Ishikawa (cell line): ENCODE measurements at regions not wholly inside any gene's neighbourhood (a gene's known extent, or its start where the extent isn't known, plus 50 kb on each side); places are given as distances from the start of the nearest gene placed in this dataset.

ENCODE experiments used
- CEBPB ChIP-seq: IDR thresholded peaks from 2 replicates; pipeline ENCODE4 v1.6.1; 2012
- CREB1 ChIP-seq: IDR thresholded peaks from 2 replicates; pipeline ENCODE4 v1.6.1; 2012; ENCODE audit warnings: low read depth
- EGR1 ChIP-seq: IDR thresholded peaks from 2 replicates; pipeline ENCODE4 v1.6.1; 2012
- EP300 ChIP-seq: IDR thresholded peaks from 2 replicates; pipeline ENCODE4 v1.6.1; 2012; ENCODE audit warnings: borderline replicate concordance
- FOXM1 ChIP-seq: IDR thresholded peaks from 2 replicates; pipeline ENCODE4 v1.6.1; 2012; ENCODE audit warnings: low read depth, borderline replicate concordance
- MAX ChIP-seq: IDR thresholded peaks from 2 replicates; pipeline ENCODE4 v1.6.1; 2012
- NFIC ChIP-seq: IDR thresholded peaks from 2 replicates; pipeline ENCODE4 v1.6.1; 2012
- RAD21 ChIP-seq: IDR thresholded peaks from 2 replicates; pipeline ENCODE4 v1.6.1; 2012; ENCODE audit warnings: low read depth
- REST ChIP-seq: IDR thresholded peaks from 2 replicates; pipeline ENCODE4 v1.6.1; 2012; ENCODE audit warnings: low read depth, mild to moderate bottlenecking
- TAF1 ChIP-seq: IDR thresholded peaks from 2 replicates; pipeline ENCODE4 v1.6.1; 2012; ENCODE audit warnings: low read depth, mild to moderate bottlenecking
- TCF12 ChIP-seq: IDR thresholded peaks from 2 replicates; pipeline ENCODE4 v1.6.1; 2012; ENCODE audit warnings: low read depth
- TEAD4 ChIP-seq: IDR thresholded peaks from 2 replicates; pipeline ENCODE4 v1.6.1; 2012
- USF1 ChIP-seq: IDR thresholded peaks from 2 replicates; pipeline ENCODE4 v1.6.1; 2012
- YY1 ChIP-seq: IDR thresholded peaks from 2 replicates; pipeline ENCODE4 v1.6.1; 2012; ENCODE audit warnings: low read depth
- ZBTB7A ChIP-seq: IDR thresholded peaks from 2 replicates; pipeline ENCODE4 v1.6.1; 2012; ENCODE audit warnings: low read depth

GRCh38 chr2:58357521-58357920 lies 116.4 kb upstream of the FANCL start:
- TF ChIP-seq CREB1 (no peak), REST (no peak), CEBPB (no peak), YY1 (no peak)

- TF ChIP-seq REST (no peak), TAF1 (no peak), TCF12 (no peak), RAD21 (no peak), CREB1 (no peak), MAX (no peak), EP300 (no peak), TEAD4 (no peak), USF1 (no peak), CEBPB (no peak), ZBTB7A (no peak), NFIC (no peak), FOXM1 (no peak), EGR1 (no peak), YY1 (no peak)
Measured at GRCh38 chr2:58354230-58354629, 113.1 kb upstream of the FANCL start.

- TF ChIP-seq CEBPB = no peak
- no peak for TF ChIP-seq EP300
- no peak for TF ChIP-seq YY1
- TF ChIP-seq USF1 = no peak
- TF ChIP-seq TEAD4 = no peak
- no peak for TF ChIP-seq TAF1
- TF ChIP-seq ZBTB7A = no peak
- no peak for TF ChIP-seq RAD21
- no peak for TF ChIP-seq TCF12
- no peak for TF ChIP-seq EGR1
- TF ChIP-seq NFIC = no peak
- no peak for TF ChIP-seq MAX
- no peak for TF ChIP-seq FOXM1
- TF ChIP-seq CREB1 = no peak
- TF ChIP-seq REST = no peak
Measured at GRCh38 chr2:58350484-58350883, 109.4 kb upstream of the FANCL start.

- no peak for TF ChIP-seq ZBTB7A
Measured at GRCh38 chr2:58347810-58348209, 106.7 kb upstream of the FANCL start.

- TF ChIP-seq REST (no peak), CEBPB (no peak), MAX (no peak), USF1 (no peak), RAD21 (no peak), NFIC (no peak), FOXM1 (no peak), YY1 (no peak), EP300 (no peak), TCF12 (no peak), TEAD4 (no peak), EGR1 (no peak), CREB1 (no peak), TAF1 (no peak), ZBTB7A (no peak)
Measured at GRCh38 chr2:58341047-58341446, 99.9 kb upstream of the FANCL start.
